ENCODE measurements at regions not wholly inside any gene's neighbourhood (a gene's known extent, or its start where the extent isn't known, plus 50 kb on each side); places are given as distances from the start of the nearest gene placed in this dataset.

DNA sequence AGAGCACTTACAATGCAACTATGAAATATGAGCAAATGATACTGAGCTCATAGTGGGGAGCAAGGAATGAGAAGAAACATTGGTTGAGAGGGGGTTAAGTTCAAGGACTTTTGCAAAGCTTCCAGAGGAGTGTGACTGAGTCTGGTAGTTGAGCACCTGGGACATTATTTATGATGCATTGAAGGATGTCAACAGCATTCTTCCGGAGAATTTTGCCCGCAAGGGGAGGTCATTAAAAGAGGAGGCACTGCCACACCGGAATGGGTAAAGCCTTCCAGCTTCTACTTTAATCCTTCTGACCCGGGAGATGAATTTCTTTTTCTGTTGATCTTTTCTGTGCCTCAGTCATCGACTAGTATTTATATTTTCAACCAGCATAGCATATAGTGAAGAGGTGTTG is 208.4 kb upstream of the CAMK1G start:
- Histone ChIP-seq H3K4me1 (ENCODE audit: control insufficient read depth in 1 of 2, low read depth in 2 of 2) (no peaks in the 10 kb centered on the region), H3K27ac (no peak overlapping the region), H3K36me3 (no peaks in the 10 kb centered on the region), H3K9me3 (no peaks in the 10 kb centered on the region), H3K4me3 (no peak overlapping the region), H3K27me3 (replicated peaks; ENCODE audit: insufficient read depth) (no peaks in the 10 kb centered on the region)
- ATAC-seq (ENCODE audit: insufficient number of reproducible peaks, low FRiP score, low read depth), result no peak
- no peak for TF ChIP-seq CTCF (IDR thresholded peaks at IDR 0.05)
- no peak for DNase-seq (ENCODE audit: low spot score)

GRCh38 chr1:209375671-209376365 is 207.7 kb upstream of the CAMK1G start:
- no peaks in the 10 kb centered on the region for H3K9me3 ChIP-seq
- DNase-seq (ENCODE audit: low spot score) (no peak), ATAC-seq (ENCODE audit: insufficient number of reproducible peaks, low FRiP score, low read depth) (no peak)
- H3K4me3 ChIP-seq, result no peak overlapping the region
- H3K27ac ChIP-seq, result no peak overlapping the region
- no peaks in the 10 kb centered on the region for H3K27me3 ChIP-seq (replicated peaks; ENCODE audit: insufficient read depth)
- no peak for TF ChIP-seq CTCF (IDR thresholded peaks at IDR 0.05)
- H3K36me3 ChIP-seq, result no peaks in the 10 kb centered on the region
- H3K4me1 ChIP-seq (ENCODE audit: control insufficient read depth in 1 of 2, low read depth in 2 of 2), result no peaks in the 10 kb centered on the region

DNA sequence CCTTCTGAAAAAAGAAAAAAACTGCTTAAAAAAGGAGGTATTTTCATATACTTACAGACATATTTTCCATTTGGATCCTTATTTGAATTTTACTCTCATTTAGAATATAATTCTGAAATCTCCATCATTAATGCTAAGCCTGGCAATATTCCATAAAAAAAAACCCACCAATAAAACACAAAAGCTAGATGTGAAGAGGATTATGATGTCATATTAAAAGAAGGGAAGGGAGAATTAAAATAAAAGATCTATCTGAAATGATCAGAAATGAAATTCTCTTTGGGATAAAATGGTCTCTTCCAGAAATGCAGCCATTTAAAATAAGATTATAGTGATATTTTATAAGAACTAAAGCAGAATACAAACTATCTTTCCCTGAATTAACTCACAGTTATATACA is 206.7 kb upstream of the CAMK1G start:
- Histone ChIP-seq H3K9me3 (no peaks in the 10 kb centered on the region), H3K4me1 (ENCODE audit: control insufficient read depth in 1 of 2, low read depth in 2 of 2) (no peaks in the 10 kb centered on the region), H3K27me3 (replicated peaks; ENCODE audit: insufficient read depth) (no peaks in the 10 kb centered on the region), H3K27ac (no peak overlapping the region), H3K4me3 (no peak overlapping the region), H3K36me3 (no peaks in the 10 kb centered on the region)
- DNase-seq (ENCODE audit: low spot score), result no peak
- TF ChIP-seq CTCF (IDR thresholded peaks at IDR 0.05), result no peak
- no peak for ATAC-seq (ENCODE audit: insufficient number of reproducible peaks, low FRiP score, low read depth)

- no peak for TF ChIP-seq CTCF (IDR thresholded peaks at IDR 0.05)
- DNase-seq (ENCODE audit: low spot score) (no peak), ATAC-seq (ENCODE audit: insufficient number of reproducible peaks, low FRiP score, low read depth) (no peak)
- H3K36me3 ChIP-seq, result no peaks in the 10 kb centered on the region
- no peaks in the 10 kb centered on the region for H3K9me3 ChIP-seq
- H3K4me1 ChIP-seq (ENCODE audit: control insufficient read depth in 1 of 2, low read depth in 2 of 2), result no peaks in the 10 kb centered on the region
- no peak overlapping the region for H3K4me3 ChIP-seq
- H3K27ac ChIP-seq, result no peak overlapping the region
- no peaks in the 10 kb centered on the region for H3K27me3 ChIP-seq (replicated peaks; ENCODE audit: insufficient read depth)
These were observed 205.5 kb upstream of the CAMK1G start for GRCh38 chr1:209377995-209378394.

DNA sequence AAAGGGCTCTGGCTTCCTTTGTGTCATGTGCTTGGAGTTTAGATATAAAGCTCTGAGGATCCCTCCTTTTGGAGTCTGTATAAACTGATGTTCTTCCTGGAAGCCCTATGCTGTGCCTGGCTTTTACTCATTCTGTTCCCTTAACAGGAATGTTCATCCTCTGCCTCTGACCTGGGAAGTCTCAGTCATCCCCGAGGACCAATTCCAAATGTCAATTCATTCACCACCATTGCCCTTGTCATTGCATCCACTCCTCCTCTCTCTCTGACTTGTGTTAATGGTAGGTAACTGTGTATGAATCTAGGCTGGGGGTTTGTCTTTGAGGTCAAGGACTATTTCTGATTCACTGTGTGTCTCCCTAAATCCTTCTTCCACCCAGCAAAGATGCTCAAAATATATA is 204.2 kb upstream of the CAMK1G start:
- no peak for TF ChIP-seq CTCF (IDR thresholded peaks at IDR 0.05)
- no peak for DNase-seq (ENCODE audit: low spot score)
- ATAC-seq (ENCODE audit: insufficient number of reproducible peaks, low FRiP score, low read depth), result no peak
- Histone ChIP-seq H3K9me3 (no peaks in the 10 kb centered on the region), H3K27me3 (replicated peaks; ENCODE audit: insufficient read depth) (no peaks in the 10 kb centered on the region), H3K36me3 (no peaks in the 10 kb centered on the region), H3K4me1 (ENCODE audit: control insufficient read depth in 1 of 2, low read depth in 2 of 2) (no peaks in the 10 kb centered on the region), H3K4me3 (no peak overlapping the region), H3K27ac (no peak overlapping the region)

Measured in thoracic aorta (tissue), 2 donors.